SIG-M5 (cell line): ENCODE measurements at regions not wholly inside any gene's neighbourhood (a gene's known extent, or its start where the extent isn't known, plus 50 kb on each side); places are given as distances from the start of the nearest gene placed in this dataset.
"Not testable (repeated sequence)": the region's sequence is repeated elsewhere in the genome, so short reads cannot be mapped to it uniquely, and the experiment has no call there.

ENCODE experiments used
- DNase-seq: peaks from one replicate; lab custom pipeline; 2025; lab: John Stamatoyannopoulos, UW

DNA sequence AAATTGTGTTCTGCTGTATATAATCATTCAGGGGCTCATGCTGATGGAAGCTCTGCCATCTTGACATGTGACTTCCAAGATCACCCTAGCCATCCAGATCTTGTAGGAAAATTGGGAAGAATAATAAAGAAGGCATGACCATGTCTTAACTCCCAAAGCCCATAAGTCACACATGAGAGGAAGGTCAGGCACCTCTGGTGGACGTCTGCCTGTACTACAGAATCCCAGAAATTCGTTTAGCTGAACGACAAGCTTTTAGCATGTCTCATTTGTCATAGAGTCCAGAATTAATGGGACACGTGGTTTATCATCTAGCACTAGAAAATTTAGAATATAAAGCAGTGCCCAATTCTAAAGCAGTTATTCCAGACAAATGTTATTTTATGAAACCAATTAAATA is 212.7 kb downstream of the CENPC start:
- no peak for DNase-seq

DNA sequence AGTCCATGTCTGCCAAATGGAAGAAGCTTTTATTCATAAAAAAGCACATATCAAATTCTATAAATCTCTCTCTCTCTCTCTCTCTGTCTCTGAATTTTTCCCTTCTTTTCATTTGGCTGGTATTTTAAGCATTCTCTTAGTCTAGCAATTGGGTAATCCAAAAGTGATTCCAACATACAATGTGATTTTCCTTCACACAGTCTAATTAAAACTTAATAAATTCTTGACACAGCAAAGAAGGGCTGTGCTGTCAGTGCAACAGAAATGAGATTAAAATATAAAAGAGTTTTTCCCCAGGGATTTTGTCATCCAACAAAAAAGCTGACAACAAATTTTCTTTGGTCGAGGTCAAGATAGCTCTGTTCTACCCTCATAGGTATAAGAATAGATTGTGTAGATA is 216.9 kb downstream of the CENPC start:
- no peak for DNase-seq

DNA sequence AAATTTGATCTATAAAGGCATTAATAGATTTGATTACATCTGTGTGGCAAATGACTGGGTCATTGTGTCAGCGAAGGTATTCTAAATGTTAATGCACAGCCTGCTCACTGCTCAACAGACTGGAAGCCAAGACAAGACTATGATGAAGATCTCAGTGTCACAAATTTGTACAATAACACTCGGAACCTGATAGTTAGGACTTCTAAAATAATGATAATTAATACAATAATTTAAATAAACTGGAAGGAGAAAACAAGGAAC is 217.4 kb downstream of the CENPC start:
- no peak for DNase-seq

DNA sequence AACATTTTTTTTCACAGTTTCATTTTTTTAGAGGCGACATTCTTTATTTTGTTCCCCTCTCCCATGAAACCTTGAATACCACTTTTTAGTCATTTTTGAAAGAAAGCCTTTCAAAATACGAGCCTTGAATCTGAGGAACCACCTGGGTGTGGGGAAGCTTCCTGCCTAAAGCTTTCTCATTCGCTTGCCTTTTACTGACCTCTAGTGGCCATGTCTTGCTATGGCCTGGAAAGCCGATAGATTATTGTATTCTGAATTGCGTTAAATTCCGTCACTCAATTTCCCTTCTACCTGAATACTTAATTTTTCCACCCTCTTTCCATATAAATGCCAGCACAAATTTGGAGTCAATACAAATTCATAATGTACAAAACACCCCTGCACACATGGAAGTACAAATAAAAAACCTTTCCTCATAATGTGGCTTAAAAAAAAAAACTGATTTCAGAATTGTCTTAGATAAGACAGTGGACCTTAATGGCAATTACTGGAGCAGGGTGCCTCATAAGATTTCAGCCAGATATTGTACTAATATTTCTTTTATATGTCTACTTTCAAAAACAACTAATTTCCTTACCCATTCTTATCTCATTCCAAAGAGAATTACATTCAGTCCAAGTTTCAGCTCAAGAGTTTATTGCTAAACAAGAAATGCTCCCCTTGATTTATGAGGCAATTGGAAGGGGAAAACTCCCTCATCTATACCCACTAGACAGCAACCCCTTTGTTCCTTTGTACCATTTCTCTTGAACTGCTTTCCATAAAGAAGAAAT is 217.9 kb downstream of the CENPC start:
- DNase-seq = no peak

DNA sequence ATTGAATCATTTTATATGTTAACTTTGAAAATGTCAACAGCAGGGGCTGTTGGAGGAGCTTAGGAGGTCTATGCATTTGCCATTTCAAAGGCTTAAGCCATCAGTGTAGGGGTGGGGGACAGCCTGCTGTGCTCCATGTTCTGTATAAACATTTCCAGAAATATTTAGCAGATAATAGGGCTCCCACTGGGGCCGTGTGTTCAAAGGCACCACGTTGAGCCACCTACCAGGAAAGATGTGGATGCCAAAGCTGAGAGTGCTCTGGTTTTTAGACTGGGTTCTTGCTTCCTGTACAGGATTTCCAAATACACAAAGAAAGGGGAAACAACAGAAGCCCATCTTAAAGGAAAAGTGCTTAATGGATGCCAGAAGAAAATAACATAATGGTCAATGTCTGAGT is 219.5 kb downstream of the CENPC start:
- no peak for DNase-seq

DNA sequence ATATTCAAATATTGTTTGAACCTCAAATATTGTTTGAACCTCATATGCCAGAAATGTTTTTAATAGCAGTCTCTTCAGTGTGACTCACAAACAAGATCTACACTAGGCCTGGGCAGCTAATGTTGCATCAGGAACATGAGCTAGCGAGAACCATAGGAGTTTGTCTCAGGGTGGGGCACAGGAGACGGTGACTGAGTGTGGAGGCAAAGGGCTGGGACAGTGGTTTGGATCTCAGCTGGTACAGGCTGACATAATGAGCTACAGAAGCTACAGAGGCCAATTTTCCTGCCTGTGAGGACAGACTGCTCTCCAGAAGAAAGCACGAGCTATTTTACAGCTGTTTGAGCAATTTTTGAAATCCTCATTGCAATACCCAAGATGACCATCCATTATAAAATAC is 224.7 kb downstream of the CENPC start:
- no peak for DNase-seq

DNA sequence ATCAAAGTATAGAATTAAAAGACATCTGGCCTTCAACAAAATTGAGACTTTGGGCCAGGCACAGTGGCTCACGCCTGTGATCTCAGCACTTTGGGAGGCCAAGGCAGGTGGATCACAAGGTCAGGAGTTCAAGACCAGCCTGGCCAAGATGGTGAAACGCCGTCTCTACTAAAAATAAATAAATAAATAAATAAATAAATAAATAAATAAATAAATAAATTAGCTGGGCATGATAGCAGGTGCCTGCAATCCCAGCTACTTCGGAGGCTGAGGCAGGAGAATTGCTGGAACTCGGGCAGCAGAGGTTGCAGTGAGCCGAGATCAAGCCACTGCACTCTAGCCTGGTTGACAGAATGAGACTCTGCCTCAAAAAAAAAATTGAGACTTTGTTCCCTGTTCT is 225.7 kb downstream of the CENPC start:
- not testable (repeated sequence) for DNase-seq

DNA sequence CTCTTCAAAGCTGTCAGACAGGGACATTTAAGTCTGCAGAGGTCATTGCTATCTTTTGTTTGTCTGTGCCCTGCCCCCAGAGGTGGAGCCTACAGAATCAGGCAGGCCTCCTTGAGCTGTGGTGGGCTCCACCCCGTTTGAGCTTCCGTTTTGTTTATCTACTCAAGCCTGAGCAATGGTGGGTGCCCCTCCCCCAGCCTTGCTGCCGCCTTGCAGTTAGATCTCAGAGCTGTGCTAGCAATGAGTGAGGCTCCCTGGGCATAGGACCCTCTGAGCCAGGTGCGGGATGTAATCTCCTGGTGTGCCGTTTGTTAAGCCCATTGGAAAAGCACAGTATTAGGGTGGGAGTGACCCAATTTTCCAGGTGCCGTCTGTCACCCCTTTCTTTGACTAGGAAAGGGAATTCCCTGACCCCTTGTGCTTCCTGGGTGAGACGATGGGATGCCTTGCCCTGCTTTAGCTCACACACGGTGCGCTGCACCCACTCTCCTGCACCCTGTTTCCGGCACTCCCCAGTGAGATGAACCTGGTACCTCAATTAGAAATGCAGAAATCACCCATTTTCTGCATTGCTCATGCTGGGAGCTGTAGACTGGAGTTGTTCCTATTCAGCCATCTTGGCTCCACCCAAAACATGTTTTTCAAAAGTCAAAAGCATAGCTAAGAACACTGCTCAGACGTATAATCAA is 244.7 kb downstream of the CENPC start:
- DNase-seq = not testable (repeated sequence)

DNA sequence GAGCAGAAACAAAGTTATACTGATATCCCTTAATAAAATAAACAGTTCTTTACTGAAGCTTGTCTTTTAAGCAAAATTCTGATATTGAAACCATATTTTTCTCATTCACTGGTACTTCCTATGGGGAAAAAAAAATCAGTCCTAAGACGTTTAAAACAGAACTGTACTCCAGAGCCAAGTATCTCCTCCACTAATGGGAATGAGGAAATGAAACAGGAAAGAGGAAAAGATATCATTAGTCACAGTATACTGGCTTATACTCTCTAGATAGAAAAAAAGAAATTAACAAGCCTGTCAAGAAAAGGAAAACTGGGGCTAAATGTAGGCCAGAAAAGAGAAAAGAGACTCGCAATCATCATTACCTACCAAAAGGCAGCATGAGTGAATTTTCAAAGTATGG is 252.7 kb downstream of the CENPC start:
- no peak for DNase-seq

DNA sequence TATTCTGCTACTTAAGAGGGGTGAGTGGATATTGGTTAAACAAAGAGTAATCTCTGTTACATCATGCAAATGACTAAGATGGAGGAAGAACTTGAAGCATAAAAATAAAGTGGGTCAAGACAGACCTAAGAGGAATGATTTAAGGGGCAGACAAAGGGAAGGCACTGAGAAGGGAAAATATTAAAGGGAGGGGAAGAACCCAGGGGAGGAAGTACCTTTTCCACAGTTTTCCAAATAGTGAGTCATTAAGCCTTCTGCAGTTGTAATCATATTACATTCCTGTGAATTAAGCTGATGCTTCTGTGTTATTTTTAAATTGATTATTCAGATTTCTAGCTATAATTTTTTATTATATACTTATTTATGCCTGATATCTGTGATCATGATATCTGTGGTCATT is 253.3 kb downstream of the CENPC start:
- DNase-seq = no peak

DNA sequence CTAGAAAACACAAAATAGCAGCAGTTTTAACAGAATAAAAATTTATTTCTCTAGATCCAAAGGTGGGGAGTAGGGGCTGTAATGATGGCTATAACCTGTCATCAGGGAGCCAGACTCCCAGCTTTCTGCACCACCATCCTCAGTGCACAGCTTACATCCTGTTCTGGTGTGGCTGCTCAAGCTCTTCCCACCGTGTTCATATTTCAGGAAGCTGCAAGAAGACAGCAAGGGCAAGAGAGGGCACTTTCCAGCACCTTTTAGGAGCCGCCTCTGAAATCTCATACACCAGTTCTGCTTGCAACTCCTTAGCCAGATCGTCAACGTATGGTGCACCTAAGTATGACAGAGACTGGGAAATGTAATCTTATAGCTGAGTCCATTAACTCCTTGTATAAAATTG is 253.7 kb downstream of the CENPC start:
- no peak for DNase-seq

DNA sequence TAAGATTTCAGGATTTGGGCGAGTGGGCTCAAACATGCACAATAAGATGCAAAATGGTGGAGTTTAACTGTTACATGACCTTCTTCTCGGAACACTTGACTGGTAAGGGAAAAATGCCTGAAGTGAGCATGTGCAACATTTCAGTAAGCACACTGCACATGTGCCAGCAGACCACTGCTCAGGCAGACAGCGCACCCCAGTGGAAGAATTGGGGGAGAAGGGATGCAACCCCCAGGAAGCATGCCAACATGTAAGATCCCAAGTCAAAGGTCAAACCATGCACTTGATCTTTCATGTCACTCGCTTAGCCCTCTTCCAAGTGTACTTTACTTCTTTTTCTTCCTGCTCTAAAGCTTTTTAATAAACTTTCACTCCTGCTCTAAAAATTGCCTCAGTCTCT is 256.3 kb downstream of the CENPC start:
- DNase-seq = no peak

DNA sequence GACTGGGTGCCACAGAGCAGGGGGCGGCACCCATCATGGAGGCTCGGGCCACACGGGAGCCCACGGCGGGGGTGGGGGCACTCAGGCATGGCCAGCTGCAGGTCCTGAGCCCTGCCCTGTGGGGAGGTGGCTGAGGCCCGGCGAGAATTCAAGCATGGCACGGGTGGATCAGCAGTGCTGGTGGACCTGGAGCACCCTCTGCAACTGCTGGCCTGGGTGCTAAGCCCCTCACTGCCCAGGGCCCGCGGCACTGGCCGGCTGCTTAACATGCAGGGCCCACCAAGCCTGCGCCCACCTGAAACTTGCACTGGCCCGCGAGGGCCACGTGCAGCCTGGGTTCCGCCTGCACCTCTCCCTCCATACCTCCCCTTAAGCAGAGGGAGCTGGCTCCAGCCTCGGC is 258.6 kb downstream of the CENPC start:
- DNase-seq = no peak

DNA sequence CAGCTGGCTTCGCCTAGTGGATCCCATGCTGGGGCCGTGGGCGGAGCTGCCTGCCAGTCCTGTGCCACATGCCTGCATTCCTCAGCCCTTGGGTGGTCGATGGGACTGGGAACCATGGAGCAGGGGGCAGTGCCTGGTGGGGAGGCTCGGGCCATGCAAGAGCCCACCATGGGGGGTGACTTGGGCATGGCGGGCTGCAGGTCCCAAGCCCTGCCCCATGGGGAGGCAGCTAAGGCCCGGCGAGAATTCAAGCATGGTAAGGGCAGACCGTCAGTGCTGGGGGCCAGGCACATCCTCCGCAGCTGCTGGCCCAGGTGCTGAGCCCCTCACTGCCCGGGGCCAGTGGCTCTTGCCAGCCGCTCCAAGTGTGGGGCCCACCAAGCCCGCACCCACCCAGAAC is 262.6 kb downstream of the CENPC start:
- no peak for DNase-seq

DNA sequence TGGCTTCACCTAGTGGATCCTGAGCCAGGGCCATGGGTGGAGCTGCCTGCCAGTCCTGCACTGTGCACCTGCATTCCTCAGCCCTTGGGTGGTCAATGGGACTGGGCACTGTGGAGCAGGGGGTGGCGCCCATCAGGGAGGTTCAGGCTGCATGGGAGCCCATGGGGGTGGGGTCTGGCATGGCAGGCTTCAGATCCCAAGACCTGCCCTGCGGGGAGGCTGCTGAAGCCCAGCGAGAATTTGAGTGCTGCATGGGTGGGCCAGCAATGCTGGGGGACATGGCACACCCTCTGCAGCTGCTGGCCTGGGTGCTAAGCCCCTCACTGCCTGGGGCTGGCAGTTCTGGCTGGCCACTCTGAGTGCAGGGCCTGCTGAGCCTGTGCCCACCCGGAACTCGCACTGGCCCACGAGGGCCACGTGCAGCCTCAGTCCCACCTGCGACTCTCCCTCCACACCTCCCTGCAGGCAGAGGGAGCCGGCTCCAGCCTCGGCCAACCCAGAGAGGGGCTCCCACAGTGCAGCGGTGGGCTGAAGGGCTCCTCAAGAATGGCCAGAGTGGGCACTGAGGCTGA is 270.0 kb downstream of the CENPC start:
- no peak for DNase-seq

DNA sequence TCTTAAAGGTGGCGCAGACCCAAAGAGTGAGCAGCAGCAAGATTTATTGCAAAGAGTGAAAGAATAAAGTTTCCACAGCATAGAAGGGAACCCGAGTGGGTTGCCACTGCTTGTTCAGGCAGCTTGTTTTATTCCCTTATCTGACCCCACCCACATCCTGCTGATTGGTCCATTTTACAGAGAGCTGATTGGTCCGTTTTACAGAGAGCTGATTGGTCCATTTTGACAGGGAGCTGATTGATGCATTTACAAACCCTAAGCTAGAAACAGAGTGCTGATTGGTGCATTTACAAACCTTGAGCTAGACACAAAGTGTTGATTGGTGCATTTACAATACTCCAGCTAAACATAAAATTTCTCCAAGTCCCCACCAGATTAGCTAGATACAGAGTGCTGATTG is 270.6 kb downstream of the CENPC start:
- DNase-seq = not testable (repeated sequence)

DNA sequence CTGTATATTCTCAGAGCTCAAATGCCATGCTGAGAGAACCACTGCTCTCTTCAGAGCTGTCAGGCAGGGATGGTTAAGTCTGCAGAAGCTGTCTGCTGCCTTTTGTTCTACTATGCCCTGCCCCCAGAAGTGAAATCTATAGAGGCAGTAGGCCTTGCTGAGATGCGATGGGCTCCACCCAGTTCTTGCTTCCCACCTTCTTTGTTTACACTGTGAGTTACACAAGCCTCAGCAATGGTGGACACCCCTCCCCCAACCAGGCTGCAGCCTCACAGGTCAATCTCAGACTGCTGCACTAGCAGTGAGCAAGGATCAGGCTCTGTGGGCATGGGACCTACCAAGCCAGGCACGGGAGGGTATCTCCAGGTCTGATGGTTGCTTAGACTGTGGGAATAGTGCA is 271.6 kb downstream of the CENPC start:
- DNase-seq = no peak

DNA sequence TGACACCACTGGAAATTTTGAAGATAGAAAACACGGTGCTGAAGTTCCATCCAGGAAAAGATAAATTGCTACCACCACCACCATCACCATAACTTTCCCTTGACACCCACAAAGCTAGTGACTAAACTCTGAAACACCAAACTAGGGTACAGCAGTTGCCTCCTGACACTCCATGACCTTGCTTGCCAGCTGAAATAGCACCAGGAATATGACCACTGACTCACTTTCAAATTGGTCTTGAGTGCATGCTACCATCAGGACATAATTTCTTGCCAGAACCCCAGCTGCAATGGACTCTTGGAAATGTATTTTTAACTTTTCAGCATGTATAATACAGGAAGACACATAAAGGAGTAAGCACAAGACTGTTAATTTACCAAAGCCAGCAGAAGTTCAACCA is 283.3 kb downstream of the CENPC start:
- DNase-seq = no peak

DNA sequence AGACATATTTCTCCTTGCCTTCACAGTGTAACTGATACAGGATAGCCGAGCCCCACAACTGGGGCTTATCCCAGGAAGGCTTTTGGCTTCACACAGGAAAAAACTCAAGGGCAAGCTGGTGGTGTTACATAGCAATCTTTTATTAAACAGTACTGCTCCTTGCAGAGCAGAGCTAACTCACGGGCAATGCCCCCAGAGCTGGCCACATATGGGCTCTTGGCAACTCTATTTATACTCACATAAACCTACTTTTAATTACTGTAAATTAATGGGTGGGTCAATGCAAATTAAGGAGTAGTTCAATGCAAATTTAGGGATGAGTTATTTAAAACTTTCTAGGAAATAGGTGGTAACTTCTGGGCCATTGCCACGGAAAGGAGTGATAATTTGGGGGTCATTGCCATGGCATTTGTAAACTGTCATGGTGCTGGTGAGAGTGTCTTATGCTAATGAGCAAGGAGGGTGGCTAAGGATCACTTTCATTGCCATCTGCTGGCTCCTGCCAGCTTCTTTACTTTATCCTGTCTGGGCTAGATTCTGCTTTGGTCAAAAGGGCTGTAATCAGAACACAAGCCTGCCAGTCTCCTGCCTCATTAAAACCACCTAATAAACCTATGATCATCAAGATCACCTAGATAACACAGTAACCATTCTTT is 288.8 kb downstream of the CENPC start:
- no peak for DNase-seq

DNA sequence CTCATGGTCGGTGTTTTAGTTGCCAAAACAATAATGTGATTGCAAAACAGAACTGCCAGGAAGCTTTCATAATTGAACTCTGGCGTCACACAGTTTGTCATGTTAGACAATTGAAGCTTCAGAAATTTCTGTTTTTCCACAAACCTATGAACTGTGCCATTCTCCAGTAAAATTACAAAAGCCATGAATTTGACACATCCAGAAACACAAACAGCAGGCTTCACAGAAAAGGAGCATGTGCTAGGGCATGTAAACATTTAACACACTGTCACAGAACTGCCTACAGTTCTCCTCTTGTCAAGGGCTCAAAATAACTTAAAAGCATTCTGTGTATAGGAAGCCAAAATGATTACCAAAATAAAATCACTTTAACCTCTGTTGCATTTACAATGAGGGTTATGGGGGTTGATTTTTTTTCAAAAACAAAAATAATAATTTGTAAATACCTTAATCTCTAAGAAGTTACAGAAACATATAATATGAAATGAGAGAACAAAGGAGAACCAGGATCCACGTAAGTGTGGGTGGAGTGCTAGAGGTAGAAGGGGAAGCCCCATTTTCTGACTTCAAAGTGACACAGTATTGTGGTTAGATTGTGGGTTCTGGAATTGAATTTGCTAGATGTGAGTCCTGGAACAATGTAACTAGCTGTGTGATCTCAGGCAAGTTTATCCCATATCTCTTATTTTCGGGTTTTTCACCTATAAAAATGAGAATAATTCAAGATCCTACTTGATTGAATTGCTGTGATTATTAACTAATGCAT is 295.0 kb downstream of the CENPC start:
- DNase-seq = no peak

DNA sequence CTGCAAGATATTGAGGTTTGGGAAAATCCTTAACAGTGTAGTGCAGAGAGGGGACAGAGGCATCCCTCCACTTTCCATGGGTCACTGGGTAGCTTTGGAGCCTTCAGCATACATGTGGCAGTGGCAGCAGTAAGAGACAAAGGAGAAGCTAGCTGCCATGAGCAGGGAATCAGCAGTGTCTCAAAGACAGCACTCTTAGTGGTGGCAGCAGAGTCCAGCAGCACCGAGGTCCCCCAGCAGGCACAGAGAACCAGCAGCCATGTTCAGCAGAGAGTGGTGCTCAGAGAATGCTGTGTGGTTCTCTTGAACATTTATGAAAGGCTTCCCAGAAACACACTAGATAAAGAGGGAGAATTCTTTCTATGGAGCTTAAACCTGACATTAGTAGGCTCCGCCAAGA is 308.5 kb downstream of the CENPC start:
- no peak for DNase-seq

DNA sequence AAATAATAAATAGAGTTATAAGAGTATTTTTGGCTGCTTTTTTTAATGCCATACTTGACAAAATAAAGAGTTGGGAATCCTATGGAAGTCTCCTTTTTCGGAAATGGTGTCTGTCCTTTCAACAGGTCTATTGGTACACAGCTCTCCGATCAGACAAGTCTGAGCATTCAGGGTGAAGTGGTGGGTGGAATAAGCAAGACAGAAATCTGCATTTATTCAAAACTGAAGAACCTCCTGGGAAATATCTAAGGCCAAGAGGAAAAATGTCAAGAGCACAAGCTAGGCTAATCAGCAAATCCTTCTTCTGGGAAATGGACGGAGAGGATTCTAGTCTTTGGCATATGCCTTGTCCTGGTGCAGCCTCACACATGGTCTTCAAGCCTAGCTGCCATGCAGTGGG is 309.0 kb downstream of the CENPC start:
- DNase-seq = no peak

DNA sequence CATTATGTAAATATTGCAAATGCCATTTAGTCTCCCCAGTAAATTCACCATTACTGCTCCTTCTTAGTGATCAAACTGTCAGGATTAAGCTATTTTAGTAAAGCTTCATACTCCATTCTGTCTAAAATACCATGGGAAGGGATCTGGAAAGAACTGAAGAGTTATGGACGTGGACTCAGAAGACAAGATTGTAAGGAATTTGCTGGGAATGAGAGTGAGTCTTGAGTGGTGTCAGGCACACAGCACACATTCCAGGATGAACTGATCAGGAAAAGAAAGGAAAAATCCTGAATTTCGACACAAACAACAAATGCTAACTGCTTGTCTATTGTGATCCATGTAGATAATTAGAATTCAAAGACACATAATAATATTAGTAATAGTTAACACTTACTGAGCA is 311.0 kb downstream of the CENPC start:
- DNase-seq = no peak
